ENCODE measurements at regions not wholly inside any gene's neighbourhood (a gene's known extent, or its start where the extent isn't known, plus 50 kb on each side); places are given as distances from the start of the nearest gene placed in this dataset.

- TF ChIP-seq CTCF (conservative IDR thresholded peaks at IDR 0.05) (no peak), ZFX (IDR thresholded peaks at IDR 0.05) (no peak)
Observed at GRCh38 chr10:113495553-113495952, 57.3 kb upstream of the HABP2 start.

All from C4-2B (cell line).